ENCODE measurements at regions not wholly inside any gene's neighbourhood (a gene's known extent, or its start where the extent isn't known, plus 50 kb on each side); places are given as distances from the start of the nearest gene placed in this dataset.

DNA sequence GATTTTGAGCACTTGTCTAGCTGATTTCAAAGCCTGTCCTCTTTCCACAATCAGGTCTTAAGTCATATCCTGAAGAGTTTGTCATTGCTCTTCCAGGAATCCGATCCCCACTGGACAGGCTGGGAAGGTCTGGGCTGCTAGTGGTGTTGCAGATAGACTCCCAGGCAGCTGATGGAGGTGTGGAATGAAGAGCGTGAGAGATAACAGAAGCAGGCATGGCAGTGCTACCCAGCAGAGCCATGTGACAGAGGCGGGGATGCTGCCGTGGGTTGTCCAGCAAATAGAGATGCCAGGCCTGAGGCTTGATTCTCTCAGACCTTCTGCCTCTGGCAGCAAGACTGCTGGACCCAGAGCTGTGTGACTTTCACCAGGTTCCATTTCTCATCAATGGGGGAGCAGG is 116.5 kb upstream of the EEPD1 start:
- TF ChIP-seq, protein P1, sequence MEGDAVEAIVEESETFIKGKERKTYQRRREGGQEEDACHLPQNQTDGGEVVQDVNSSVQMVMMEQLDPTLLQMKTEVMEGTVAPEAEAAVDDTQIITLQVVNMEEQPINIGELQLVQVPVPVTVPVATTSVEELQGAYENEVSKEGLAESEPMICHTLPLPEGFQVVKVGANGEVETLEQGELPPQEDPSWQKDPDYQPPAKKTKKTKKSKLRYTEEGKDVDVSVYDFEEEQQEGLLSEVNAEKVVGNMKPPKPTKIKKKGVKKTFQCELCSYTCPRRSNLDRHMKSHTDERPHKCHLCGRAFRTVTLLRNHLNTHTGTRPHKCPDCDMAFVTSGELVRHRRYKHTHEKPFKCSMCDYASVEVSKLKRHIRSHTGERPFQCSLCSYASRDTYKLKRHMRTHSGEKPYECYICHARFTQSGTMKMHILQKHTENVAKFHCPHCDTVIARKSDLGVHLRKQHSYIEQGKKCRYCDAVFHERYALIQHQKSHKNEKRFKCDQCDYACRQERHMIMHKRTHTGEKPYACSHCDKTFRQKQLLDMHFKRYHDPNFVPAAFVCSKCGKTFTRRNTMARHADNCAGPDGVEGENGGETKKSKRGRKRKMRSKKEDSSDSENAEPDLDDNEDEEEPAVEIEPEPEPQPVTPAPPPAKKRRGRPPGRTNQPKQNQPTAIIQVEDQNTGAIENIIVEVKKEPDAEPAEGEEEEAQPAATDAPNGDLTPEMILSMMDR (IDR thresholded peaks at IDR 0.05) = no peak

DNA sequence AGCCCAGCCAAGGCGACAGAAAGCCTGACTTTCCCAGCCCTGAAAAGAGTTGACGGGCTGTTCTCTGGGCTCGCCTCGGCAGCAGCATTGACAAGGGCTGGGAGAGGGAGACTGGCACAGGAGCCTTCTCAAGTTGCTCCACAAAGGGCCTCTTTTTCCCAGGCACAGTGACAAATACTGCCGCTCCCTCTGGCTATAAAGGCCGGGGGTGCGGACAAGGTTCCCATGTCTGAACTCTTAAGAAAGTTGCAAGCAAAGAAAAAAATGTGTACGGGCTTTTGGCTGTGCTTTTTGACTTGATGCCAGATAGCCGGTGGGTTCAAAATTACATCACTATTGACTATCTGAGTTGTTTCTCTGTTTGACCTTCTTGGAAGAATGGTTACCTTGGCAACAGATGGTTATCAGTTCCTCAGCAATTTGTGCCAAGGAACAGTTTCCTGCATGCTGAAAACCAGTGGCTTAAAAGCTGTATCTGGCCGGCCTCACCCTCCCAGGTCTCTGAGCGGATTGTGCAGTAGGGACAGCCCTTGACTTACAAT is 115.9 kb upstream of the EEPD1 start:
- TF ChIP-seq, protein P1 (IDR thresholded peaks at IDR 0.05) = no peak

DNA sequence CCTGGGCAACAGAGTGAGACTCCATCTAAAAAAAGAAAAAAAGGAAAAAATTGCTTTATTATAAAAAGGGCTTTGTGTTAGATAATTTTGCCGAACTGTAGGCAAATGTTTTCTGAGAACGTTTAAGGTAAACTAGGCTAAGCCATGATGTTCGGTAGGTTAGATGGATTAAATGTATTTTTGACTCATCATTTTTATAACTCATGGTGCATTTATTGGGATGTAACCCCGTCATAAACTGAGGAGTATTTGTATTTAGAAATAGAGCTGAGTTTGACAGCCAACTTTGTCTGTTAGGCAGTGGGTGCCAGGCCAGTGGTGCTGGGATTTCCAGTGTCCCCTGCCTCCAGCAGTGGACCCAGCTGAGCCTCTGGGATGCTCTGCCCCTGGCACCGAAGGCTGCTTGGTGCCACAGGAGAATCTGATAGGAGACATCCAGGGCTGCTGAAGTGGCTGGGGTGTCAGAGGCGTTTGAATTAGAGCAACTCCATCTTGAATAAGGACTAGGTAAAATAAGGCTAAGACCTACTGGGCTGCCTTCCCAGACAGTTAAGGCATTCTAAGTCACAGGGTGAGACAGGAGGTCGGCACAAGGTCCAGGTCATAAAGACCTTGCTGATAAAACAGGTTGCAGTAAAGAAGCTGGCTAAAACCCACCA is 114.9 kb upstream of the EEPD1 start:
- TF ChIP-seq, protein P1 (IDR thresholded peaks at IDR 0.05) = no peak

DNA sequence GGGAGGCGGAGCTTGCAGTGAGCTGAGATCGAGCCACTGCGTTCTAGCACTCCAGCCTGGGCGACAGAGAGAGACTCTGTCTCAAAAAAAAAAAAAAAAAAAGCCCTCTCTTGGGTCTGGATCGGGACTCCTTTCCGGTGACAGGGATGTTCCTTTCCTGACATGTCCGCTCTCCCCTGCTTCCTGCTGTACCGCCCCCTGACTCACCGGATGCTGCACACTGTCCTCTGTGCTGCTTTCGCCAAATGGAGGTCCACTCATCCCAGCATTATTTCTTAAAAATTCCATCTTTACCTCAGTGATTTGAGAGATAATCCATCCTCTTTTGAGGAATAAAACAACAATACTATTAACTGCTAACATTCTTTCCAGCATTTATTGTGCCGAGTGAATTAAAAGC is 113.8 kb upstream of the EEPD1 start:
- TF ChIP-seq, protein P1 (IDR thresholded peaks at IDR 0.05) = no peak

DNA sequence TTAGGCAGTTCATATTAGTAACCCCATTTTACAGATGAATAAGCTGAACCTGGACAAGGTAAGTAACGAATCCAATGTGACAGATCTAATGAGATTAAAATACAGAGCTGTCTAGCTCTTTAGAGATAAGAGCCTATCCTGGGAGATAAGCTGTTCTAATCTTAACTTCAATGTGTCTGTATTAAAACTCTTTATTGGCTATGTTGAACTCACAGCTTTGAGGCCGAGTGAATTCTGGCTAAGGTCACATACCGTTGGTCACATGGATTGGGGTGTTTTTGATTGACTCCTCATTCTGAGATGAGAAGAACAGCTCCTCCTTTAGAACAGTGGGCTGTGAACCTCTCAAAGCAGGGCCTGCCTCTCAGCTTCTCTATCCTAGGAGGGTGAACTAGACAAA is 113.4 kb upstream of the EEPD1 start:
- TF ChIP-seq, protein P1 (IDR thresholded peaks at IDR 0.05) = no peak

DNA sequence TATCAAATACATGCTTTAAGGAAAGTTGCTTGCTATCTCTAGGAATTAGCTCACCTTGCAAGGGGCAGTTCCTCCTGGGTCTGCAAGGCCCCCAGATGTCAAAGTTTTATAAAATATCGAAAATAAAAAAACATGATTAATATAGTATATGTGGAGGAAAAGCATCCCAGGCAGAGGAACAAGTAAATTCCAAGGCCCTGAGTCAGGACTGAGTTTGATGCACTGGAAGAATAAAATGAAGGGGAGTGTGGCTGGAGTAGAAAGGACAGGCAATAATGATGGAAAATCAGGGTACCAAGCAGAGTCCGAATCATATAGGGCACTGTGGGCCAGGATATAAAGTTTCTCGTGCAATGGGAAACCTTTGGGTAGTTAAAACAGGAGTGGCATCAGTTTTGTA is 112.4 kb upstream of the EEPD1 start:
- TF ChIP-seq, protein P1 (IDR thresholded peaks at IDR 0.05) = no peak

DNA sequence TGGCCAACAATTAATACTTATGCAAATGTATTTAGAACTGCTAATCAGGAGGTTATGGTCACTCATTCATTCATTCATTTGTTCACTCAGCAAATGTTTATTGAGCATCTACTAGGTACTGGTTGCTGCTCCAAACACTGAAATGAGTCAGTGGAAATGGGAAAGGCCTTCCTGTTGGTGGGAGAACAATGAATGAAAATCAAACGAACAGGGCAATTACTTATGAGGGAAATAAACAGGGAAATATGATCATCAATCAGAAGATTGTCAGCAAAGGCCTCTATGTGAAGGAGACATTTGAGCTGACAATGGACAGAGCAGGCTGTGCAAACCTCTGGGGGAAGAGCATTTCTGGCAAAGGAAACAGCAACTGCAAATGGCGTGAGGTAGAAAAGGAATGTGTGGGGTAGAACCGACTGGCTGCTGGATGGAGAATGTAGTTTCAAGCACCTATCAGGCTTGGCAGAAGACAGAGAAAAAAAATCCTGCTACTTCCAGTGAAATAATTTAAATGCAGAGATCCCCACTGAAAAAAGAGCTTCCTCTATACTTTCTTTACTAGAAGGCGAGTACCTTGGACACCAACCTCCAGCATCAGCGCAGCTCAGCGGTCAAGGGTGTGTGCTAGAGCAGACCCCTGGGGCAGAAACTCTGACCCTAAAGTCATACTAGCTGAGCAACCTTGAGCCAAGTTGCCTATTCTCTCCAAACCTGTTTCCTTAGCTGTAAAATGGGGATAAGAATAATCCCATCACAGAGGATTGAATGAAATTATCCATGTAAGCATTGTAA is 108.8 kb upstream of the EEPD1 start:
- TF ChIP-seq, protein P1 (IDR thresholded peaks at IDR 0.05) = no peak

All from LNCAP (cell line).